Sigmoid colon (tissue), 6 donors: ENCODE measurements at regions not wholly inside any gene's neighbourhood (a gene's known extent, or its start where the extent isn't known, plus 50 kb on each side); places are given as distances from the start of the nearest gene placed in this dataset.

ENCODE experiments used
- DNase-seq: peaks from one replicate; pipeline ENCODE4 v3.0.0-alpha.2; 2019
- H3K27ac ChIP-seq, 4 donors: fragments of 200-600 bp; sonication (generic); one replicate each; pipeline ENCODE4 v1.5.1; 2016 to 2019; ENCODE audit warnings: mild to moderate bottlenecking in 1 of 4
- H3K27me3 ChIP-seq, 3 donors: fragments of 200-600 bp; sonication (generic); one replicate each; pipeline ENCODE4 v1.5.1; 2019; ENCODE audit warnings: mild to moderate bottlenecking in 1 of 3
- H3K36me3 ChIP-seq, 4 donors: fragments of 200-600 bp; sonication (generic); one replicate each; pipeline ENCODE4 v1.5.1; 2016 to 2019
- H3K4me1 ChIP-seq, 4 donors: fragments of 200-600 bp; sonication (generic); one replicate each; pipeline ENCODE4 v1.5.1; 2017 to 2019
- H3K4me3 ChIP-seq, 4 donors: fragments of 200-600 bp; sonication (generic); one replicate each; pipeline ENCODE4 v1.5.1; 2017 to 2019; ENCODE audit warnings: mild to moderate bottlenecking in 2 of 4, moderate library complexity in 1 of 4
- H3K9me3 ChIP-seq, 4 donors: fragments of 200-600 bp in 3 of 4; sonication (generic) in 3 of 4; one replicate each; pipeline versions ENCODE4 v1.5.1 to v1.6.1; 2013 to 2019
- CTCF ChIP-seq, 4 experiments: fragments of 450-650 bp in 3 of 4; fragments of 200-600 bp in 1 of 4; IDR thresholded peaks; one replicate each; pipeline ENCODE4 v1.5.1; 2016 to 2019; ENCODE audit warnings: antibody characterized with exemption in 4 of 4, mild to moderate bottlenecking in 3 of 4, moderate library complexity in 2 of 4
- EP300 ChIP-seq, 4 donors: sonication (generic); formaldehyde crosslinking; IDR thresholded peaks; one replicate each; pipeline ENCODE4 v1.6.1; 2017; ENCODE audit warnings: antibody characterized with exemption in 4 of 4
- POLR2A ChIP-seq, 2 donors: fragments of 450-650 bp; IDR thresholded peaks; one replicate each; pipeline ENCODE4 v1.6.1; 2016; ENCODE audit warnings: antibody characterized with exemption in 2 of 2, mild to moderate bottlenecking in 2 of 2, moderate library complexity in 2 of 2
- POLR2AphosphoS5 ChIP-seq, 4 donors: sonication (generic); formaldehyde crosslinking; IDR thresholded peaks; one replicate each; pipeline ENCODE4 v1.6.1; 2017; ENCODE audit warnings: antibody characterized with exemption in 4 of 4
- whole genome bisulfite sequencing, 2 donors: extraction: QIAGEN DNeasy Blood & Tissue Kit; methylation state at CpG; one replicate each; pipeline ENCODE4 v1.1.7; 2013; 5-methylcytosine and 5-hydroxymethylcytosine counted together
- intact Hi-C: fragments of 100-400 bp; cut with DNase I; formaldehyde crosslinking; loops from one replicate; pipeline ENCODE4 v1.15.1; 2023
- donor health status: healthy with polysubstance abuse.
- donor health status: healthy.

- DNase-seq: no peak
- WGBS, 2 donors: 77 to 84% methylated on average over 4 of the region's 4 CpGs
Measured at GRCh38 chr9:22913026-22913425, 466.4 kb downstream of the DMRTA1 start.

GRCh38 chr9:22913518-22913917 is 466.9 kb downstream of the DMRTA1 start:
- WGBS, 2 donors: 69 to 82% methylated on average over 4 of the region's 4 CpGs
- no peak overlapping the region for H3K4me3 ChIP-seq
- DNase-seq: no peak
- no peak overlapping the region for H3K27ac ChIP-seq
- no peaks in the 10 kb centered on the region for H3K27me3 ChIP-seq
- H3K4me1 ChIP-seq: no peaks in the 10 kb centered on the region
- no peaks in the 10 kb centered on the region for H3K36me3 ChIP-seq
- TF ChIP-seq EP300 (IDR thresholded peaks at IDR 0.05) (no peak), CTCF (IDR thresholded peaks at IDR 0.05) (no peak), POLR2AphosphoS5 (IDR thresholded peaks at IDR 0.05) (no peak), POLR2A (IDR thresholded peaks at IDR 0.05) (no peak)
- intact Hi-C loops: no loop called here
- H3K9me3 ChIP-seq: no peaks in the 10 kb centered on the region

More at GRCh38 chr9:22913026-22913425, 466.4 kb downstream of the DMRTA1 start:
- no peaks in the 10 kb centered on the region for H3K4me1 ChIP-seq
- intact Hi-C loops: no loop called here
- no peak for TF ChIP-seq CTCF (IDR thresholded peaks at IDR 0.05)
- no peak for TF ChIP-seq EP300 (IDR thresholded peaks at IDR 0.05)
- no peak for TF ChIP-seq POLR2A (IDR thresholded peaks at IDR 0.05)
- no peak for TF ChIP-seq POLR2AphosphoS5 (IDR thresholded peaks at IDR 0.05)
- H3K4me3 ChIP-seq: no peak overlapping the region
- no peaks in the 10 kb centered on the region for H3K36me3 ChIP-seq
- H3K27ac ChIP-seq: no peak overlapping the region
- H3K9me3 ChIP-seq: no peaks in the 10 kb centered on the region
- no peaks in the 10 kb centered on the region for H3K27me3 ChIP-seq

GRCh38 chr9:22916148-22916547 is 469.5 kb downstream of the DMRTA1 start:
- TF ChIP-seq POLR2A (IDR thresholded peaks at IDR 0.05): no peak
- no peak for TF ChIP-seq CTCF (IDR thresholded peaks at IDR 0.05)
- TF ChIP-seq POLR2AphosphoS5 (IDR thresholded peaks at IDR 0.05): no peak
- TF ChIP-seq EP300 (IDR thresholded peaks at IDR 0.05): no peak
- DNase-seq: no peak
- Histone ChIP-seq H3K4me1 (no peaks in the 10 kb centered on the region), H3K9me3 (no peaks in the 10 kb centered on the region), H3K36me3 (no peaks in the 10 kb centered on the region), H3K4me3 (no peak overlapping the region), H3K27me3 (no peaks in the 10 kb centered on the region), H3K27ac (no peak overlapping the region)
- WGBS, 2 donors: 76 to 78% methylated on average over 2 of the region's 2 CpGs
- intact Hi-C loops: no loop called here

- no peaks in the 10 kb centered on the region for H3K27me3 ChIP-seq
- no peak for TF ChIP-seq POLR2A (IDR thresholded peaks at IDR 0.05)
- no peak for TF ChIP-seq EP300 (IDR thresholded peaks at IDR 0.05)
- TF ChIP-seq POLR2AphosphoS5 (IDR thresholded peaks at IDR 0.05): no peak
- TF ChIP-seq CTCF (IDR thresholded peaks at IDR 0.05): no peak
- no peaks in the 10 kb centered on the region for H3K9me3 ChIP-seq
- no peaks in the 10 kb centered on the region for H3K4me1 ChIP-seq
- H3K4me3 ChIP-seq: no peak overlapping the region
- WGBS, 2 donors: 42 to 54% methylated on average over 1 of the region's 1 CpG
- intact Hi-C loops: no loop called here
- DNase-seq: no peak
- no peaks in the 10 kb centered on the region for H3K36me3 ChIP-seq
- no peak overlapping the region for H3K27ac ChIP-seq
Measured at GRCh38 chr9:22919423-22919822, 472.8 kb downstream of the DMRTA1 start.

GRCh38 chr9:22921742-22922141 is 475.1 kb downstream of the DMRTA1 start:
- no peaks in the 10 kb centered on the region for H3K36me3 ChIP-seq
- H3K9me3 ChIP-seq: no peaks in the 10 kb centered on the region
- no peak overlapping the region for H3K27ac ChIP-seq
- TF ChIP-seq POLR2AphosphoS5 (IDR thresholded peaks at IDR 0.05) (no peak), EP300 (IDR thresholded peaks at IDR 0.05) (no peak), POLR2A (IDR thresholded peaks at IDR 0.05) (no peak)
- no peak overlapping the region for H3K4me3 ChIP-seq
- H3K27me3 ChIP-seq: no peaks in the 10 kb centered on the region
- WGBS, 2 donors: 59 to 61% methylated on average over 3 of the region's 3 CpGs
- no peaks in the 10 kb centered on the region for H3K4me1 ChIP-seq
- DNase-seq: no peak
- intact Hi-C loops: no loop called here
